Lower leg skin (tissue), 4 donors: ENCODE measurements at regions not wholly inside any gene's neighbourhood (a gene's known extent, or its start where the extent isn't known, plus 50 kb on each side); places are given as distances from the start of the nearest gene placed in this dataset.
"Not testable (repeated sequence)": the region's sequence is repeated elsewhere in the genome, so short reads cannot be mapped to it uniquely, and the experiment has no call there.

Experiments
- DNase-seq, 2 donors: peaks; one replicate each; pipeline ENCODE4 v3.0.0-alpha.2; 2019; ENCODE audit warnings: low spot score in 2 of 2
- H3K4me3 ChIP-seq: fragments of 200-600 bp; sonication (generic); 2 replicates; pipeline ENCODE4 v1.5.1; 2017; ENCODE audit warnings: mild to moderate bottlenecking, low read depth; ENCODE audit not compliant: poor library complexity, severe bottlenecking
- POLR2A ChIP-seq, 2 donors: fragments of 450-650 bp; IDR thresholded peaks; one replicate each; pipeline ENCODE4 v1.6.1; 2016 to 2017; ENCODE audit warnings: antibody characterized with exemption in 2 of 2, mild to moderate bottlenecking in 1 of 2, moderate library complexity in 1 of 2
- WGBS, 2 donors: methylation state at CpG; one replicate each; pipeline ENCODE4 v1.1.5; 2018; 5-methylcytosine and 5-hydroxymethylcytosine counted together
- intact Hi-C: fragments of 100-400 bp; cut with DNase I; formaldehyde crosslinking; loops from one replicate; pipeline ENCODE4 v1.15.0; 2023; ENCODE audit warnings: low total_unique reads
- TF ChIP-seq, protein P1 (sequence below), 3 donors: fragments of 450-650 bp; IDR thresholded peaks; one replicate each; pipeline ENCODE4 v1.5.1; 2016; ENCODE audit warnings: antibody characterized with exemption in 3 of 3, mild to moderate bottlenecking in 3 of 3, moderate library complexity in 2 of 3

DNA sequence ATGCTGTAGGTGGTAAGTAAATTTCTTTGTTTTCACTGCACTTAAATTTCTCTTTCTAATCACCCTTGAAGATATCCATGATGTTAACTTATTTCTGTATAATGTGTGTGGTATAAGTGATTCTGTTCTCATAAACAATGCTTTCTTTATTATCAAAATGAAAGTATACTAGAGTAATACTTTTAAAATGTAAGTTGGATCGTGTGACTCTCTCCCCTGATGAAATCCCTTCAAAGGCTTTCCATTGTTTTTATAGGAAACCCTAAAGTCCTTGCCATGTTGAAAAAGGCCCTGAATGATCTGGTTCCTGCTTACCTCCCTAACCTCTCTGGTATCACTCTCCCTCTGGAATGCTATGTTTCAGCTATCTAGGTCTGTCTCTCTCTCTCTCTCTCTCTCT lies 191.1 kb upstream of the LHX8 start:
- TF ChIP-seq, protein P1, sequence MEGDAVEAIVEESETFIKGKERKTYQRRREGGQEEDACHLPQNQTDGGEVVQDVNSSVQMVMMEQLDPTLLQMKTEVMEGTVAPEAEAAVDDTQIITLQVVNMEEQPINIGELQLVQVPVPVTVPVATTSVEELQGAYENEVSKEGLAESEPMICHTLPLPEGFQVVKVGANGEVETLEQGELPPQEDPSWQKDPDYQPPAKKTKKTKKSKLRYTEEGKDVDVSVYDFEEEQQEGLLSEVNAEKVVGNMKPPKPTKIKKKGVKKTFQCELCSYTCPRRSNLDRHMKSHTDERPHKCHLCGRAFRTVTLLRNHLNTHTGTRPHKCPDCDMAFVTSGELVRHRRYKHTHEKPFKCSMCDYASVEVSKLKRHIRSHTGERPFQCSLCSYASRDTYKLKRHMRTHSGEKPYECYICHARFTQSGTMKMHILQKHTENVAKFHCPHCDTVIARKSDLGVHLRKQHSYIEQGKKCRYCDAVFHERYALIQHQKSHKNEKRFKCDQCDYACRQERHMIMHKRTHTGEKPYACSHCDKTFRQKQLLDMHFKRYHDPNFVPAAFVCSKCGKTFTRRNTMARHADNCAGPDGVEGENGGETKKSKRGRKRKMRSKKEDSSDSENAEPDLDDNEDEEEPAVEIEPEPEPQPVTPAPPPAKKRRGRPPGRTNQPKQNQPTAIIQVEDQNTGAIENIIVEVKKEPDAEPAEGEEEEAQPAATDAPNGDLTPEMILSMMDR (IDR thresholded peaks at IDR 0.05) = no peak
- TF ChIP-seq POLR2A (IDR thresholded peaks at IDR 0.05) = no peak
- H3K4me3 ChIP-seq = no peak overlapping the region
- DNase-seq = no peak
- 69 to 75% methylated on average over 1 of the region's 1 CpG for WGBS, 2 donors
- intact Hi-C loops = no loop called here

- no peak for TF ChIP-seq POLR2A (IDR thresholded peaks at IDR 0.05)
- TF ChIP-seq, protein P1 (IDR thresholded peaks at IDR 0.05) = no peak
- no peak overlapping the region for H3K4me3 ChIP-seq
- 80 to 82% methylated on average over 2 of the region's 2 CpGs for WGBS, 2 donors
- intact Hi-C loops = no loop called here
- no peak for DNase-seq
These were observed 187.8 kb upstream of the LHX8 start for GRCh38 chr1:74946388-74946787.

GRCh38 chr1:74949348-74949747 lies 184.8 kb upstream of the LHX8 start:
- intact Hi-C loops, H3K4me3 ChIP-seq, DNase-seq: not testable (repeated sequence)
- 65 to 66% methylated on average over 2 of the region's 2 CpGs for WGBS, 2 donors

- WGBS, 2 donors = 96 to 100% methylated on average over 2 to 5 of the region's 23 CpGs
- intact Hi-C loops, H3K4me3 ChIP-seq, DNase-seq: not testable (repeated sequence)
These were observed 182.2 kb upstream of the LHX8 start for GRCh38 chr1:74951981-74952380.

- no peak for TF ChIP-seq POLR2A (IDR thresholded peaks at IDR 0.05)
- TF ChIP-seq, protein P1 (IDR thresholded peaks at IDR 0.05) = no peak
- H3K4me3 ChIP-seq = no peak overlapping the region
- DNase-seq = no peak
- 72% methylated on average over 3 of the region's 3 CpGs for WGBS, 2 donors
- intact Hi-C loops = no loop called here
These were observed 181.4 kb upstream of the LHX8 start for GRCh38 chr1:74952786-74953185.

- DNase-seq = no peak
- 74 to 81% methylated on average over 3 of the region's 3 CpGs for WGBS, 2 donors
- TF ChIP-seq POLR2A (IDR thresholded peaks at IDR 0.05) = no peak
- TF ChIP-seq, protein P1 (IDR thresholded peaks at IDR 0.05) = no peak
- intact Hi-C loops = no loop called here
- H3K4me3 ChIP-seq = no peak overlapping the region
These were observed 180.6 kb upstream of the LHX8 start for GRCh38 chr1:74953622-74954021.

GRCh38 chr1:74963120-74963519 lies 171.1 kb upstream of the LHX8 start:
- 81 to 93% methylated on average over 2 of the region's 2 CpGs for WGBS, 2 donors
- DNase-seq = no peak
- intact Hi-C loops = no loop called here
- no peak for TF ChIP-seq POLR2A (IDR thresholded peaks at IDR 0.05)
- TF ChIP-seq, protein P1 (IDR thresholded peaks at IDR 0.05) = no peak
- H3K4me3 ChIP-seq = no peak overlapping the region
